WTC11 (cell line): ENCODE measurements at regions not wholly inside any gene's neighbourhood (a gene's known extent, or its start where the extent isn't known, plus 50 kb on each side); places are given as distances from the start of the nearest gene placed in this dataset.
A peak's percentile ranks its signal among the peaks of the same experiment; 100 is the strongest.
"Not testable (repeated sequence)": the region's sequence is repeated elsewhere in the genome, so short reads cannot be mapped to it uniquely, and the experiment has no call there.

Experiments used
- ATAC-seq: fragments of 200-7000 bp; cut with Tn5 transposase; 2 replicates; pipeline ENCODE4 v1.10.0; 2021; ENCODE audit warnings: mild to moderate bottlenecking, moderate library complexity
- CTCF ChIA-PET: fragments of 300-600 bp; sonication (Branson Sonifier 250); formaldehyde crosslinking; loops from one replicate; lab custom pipeline; 2021; ENCODE audit warnings: antibody characterized with exemption; lab: Charles Lee
- POLR2A ChIA-PET: fragments of 350-600 bp; sonication (Branson Sonifier 250); formaldehyde crosslinking; loops from one replicate; lab custom pipeline; 2021; ENCODE audit warnings: antibody characterized with exemption; lab: Charles Lee
- DNase-seq: peaks from one replicate; pipeline ENCODE4 v3.0.0; 2021; ENCODE audit warnings: low spot score
- H3K27ac Mint-ChIP-seq: 2 replicates; pipeline ENCODE4 v1.8.0; 2021; ENCODE audit warnings: mixed read lengths
- H3K27me3 Mint-ChIP-seq: 2 replicates; pipeline ENCODE4 v1.8.0; 2021; ENCODE audit warnings: low read depth, mild to moderate bottlenecking, moderate library complexity, mixed read lengths
- H3K36me3 Mint-ChIP-seq: 2 replicates; pipeline ENCODE4 v1.8.0; 2021; ENCODE audit warnings: mixed read lengths
- H3K4me1 Mint-ChIP-seq: 2 replicates; pipeline ENCODE4 v1.8.0; 2022; ENCODE audit warnings: mixed read lengths
- H3K4me3 Mint-ChIP-seq: 2 replicates; pipeline ENCODE4 v1.8.0; 2021; ENCODE audit warnings: mild to moderate bottlenecking, moderate library complexity, mixed read lengths
- H3K9me3 Mint-ChIP-seq: 2 replicates; pipeline ENCODE4 v1.8.0; 2021; ENCODE audit warnings: mixed read lengths
- FOXK1 ChIP-seq: sonication (generic); formaldehyde crosslinking; IDR thresholded peaks from 2 replicates; pipeline ENCODE4 v1.8.0; 2022; ENCODE audit warnings: mild to moderate bottlenecking, moderate library complexity, missing genetic modification reagents
- GRHL2 ChIP-seq: fragments of 250-450 bp; sonication (Bioruptor Pico); IDR thresholded peaks from 2 replicates; pipeline ENCODE4 v1.8.0; 2022; ENCODE audit warnings: mild to moderate bottlenecking, moderate library complexity; ENCODE audit not compliant: insufficient replicate concordance, severe bottlenecking
- KAT7 ChIP-seq: sonication (generic); formaldehyde crosslinking; IDR thresholded peaks from 2 replicates; pipeline ENCODE4 v1.8.1; 2023; ENCODE audit warnings: missing genetic modification reagents, mild to moderate bottlenecking, borderline replicate concordance
- NFATC4 ChIP-seq: fragments of 250-450 bp; sonication (Bioruptor Pico); IDR thresholded peaks from 2 replicates; pipeline ENCODE4 v1.9.0; 2021; ENCODE audit warnings: mild to moderate bottlenecking
- SOX15 ChIP-seq: fragments of 250-450 bp; sonication (Bioruptor Pico); IDR thresholded peaks from 2 replicates; pipeline ENCODE4 v1.9.0; 2021; ENCODE audit warnings: mild to moderate bottlenecking
- SP1 ChIP-seq: sonication (generic); formaldehyde crosslinking; conservative IDR thresholded peaks from 2 replicates; pipeline ENCODE4 v1.8.1; 2022; ENCODE audit warnings: missing genetic modification reagents
- TEAD1 ChIP-seq: sonication (generic); formaldehyde crosslinking; IDR thresholded peaks from 2 replicates; pipeline ENCODE4 v1.8.0; 2022; ENCODE audit warnings: mild to moderate bottlenecking, missing genetic modification reagents
- ZNF423 ChIP-seq: fragments of 250-450 bp; sonication (Bioruptor Pico); IDR thresholded peaks from 2 replicates; pipeline ENCODE4 v2.1.2; 2022; ENCODE audit warnings: mild to moderate bottlenecking, moderate library complexity
- TF ChIP-seq, protein P1 (sequence below): sonication (generic); formaldehyde crosslinking; conservative IDR thresholded peaks from 2 replicates; pipeline ENCODE4 v1.8.1; 2022; ENCODE audit warnings: mild to moderate bottlenecking, missing genetic modification reagents
- TF ChIP-seq, protein P2 (sequence below): fragments of 200-600 bp; IDR thresholded peaks from 2 replicates; pipeline ENCODE4 v1.8.0; 2022; ENCODE audit warnings: antibody characterized with exemption
- TF ChIP-seq, protein P3 (sequence below): sonication (generic); formaldehyde crosslinking; IDR thresholded peaks from 2 replicates; pipeline ENCODE4 v1.8.1; 2022; ENCODE audit warnings: missing genetic modification reagents, borderline replicate concordance
- TF ChIP-seq, protein P4 (sequence below): sonication (generic); formaldehyde crosslinking; IDR thresholded peaks from 2 replicates; pipeline ENCODE4 v1.8.1; 2023; ENCODE audit warnings: mild to moderate bottlenecking, missing genetic modification reagents
- TF ChIP-seq, protein P5 (sequence below): sonication (generic); formaldehyde crosslinking; IDR thresholded peaks from 2 replicates; pipeline ENCODE4 v1.8.0; 2022; ENCODE audit warnings: mild to moderate bottlenecking, missing genetic modification reagents

DNA sequence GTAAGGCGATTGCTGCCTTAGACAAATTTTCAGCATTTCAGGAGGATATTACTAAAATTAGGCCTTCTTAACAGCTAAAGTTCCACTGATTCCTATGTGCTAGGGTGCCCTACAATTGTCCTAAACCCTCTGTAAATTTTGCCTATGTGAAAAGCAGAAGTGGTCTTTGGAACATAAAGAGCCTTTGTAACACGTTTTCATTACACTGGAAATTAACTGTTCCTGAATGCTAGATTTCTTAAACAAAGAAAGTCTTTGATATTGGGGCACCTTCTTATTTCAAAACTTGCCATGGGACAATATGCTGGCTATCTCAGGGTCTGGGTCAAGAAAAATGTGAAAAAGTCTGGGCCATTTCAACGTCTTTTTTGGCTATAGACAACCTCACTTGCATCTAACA is 60.4 kb upstream of the MOCS2 start:
- Mint-ChIP-seq H3K4me1 (no peaks in the 10 kb centered on the region), H3K36me3 (no peaks in the 10 kb centered on the region; the same call in 1 of the 2 replicates), H3K4me3 (no peak overlapping the region), H3K9me3 (peaks cover 2% of the 10 kb centered on the region), H3K27ac (no peak overlapping the region), H3K27me3 (no peaks in the 10 kb centered on the region)
- TF ChIP-seq NFATC4 (CRISPR knock-in tag) (no peak), ZNF423 (no peak), FOXK1 (no peak)
- TF ChIP-seq, protein P1, sequence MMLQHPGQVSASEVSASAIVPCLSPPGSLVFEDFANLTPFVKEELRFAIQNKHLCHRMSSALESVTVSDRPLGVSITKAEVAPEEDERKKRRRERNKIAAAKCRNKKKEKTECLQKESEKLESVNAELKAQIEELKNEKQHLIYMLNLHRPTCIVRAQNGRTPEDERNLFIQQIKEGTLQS (CRISPR knock-in tag), result no peak
- ChIA-PET CTCF (interaction anchor here (1.0 kb wide), 4 partner anchors 92 to 1064 kb away, joined by 3 to 5 read pairs (median 4); no protein-coding TSS in a partner anchor), POLR2A (no interaction called here)
- DNase-seq (no peak), ATAC-seq (no peak)

DNA sequence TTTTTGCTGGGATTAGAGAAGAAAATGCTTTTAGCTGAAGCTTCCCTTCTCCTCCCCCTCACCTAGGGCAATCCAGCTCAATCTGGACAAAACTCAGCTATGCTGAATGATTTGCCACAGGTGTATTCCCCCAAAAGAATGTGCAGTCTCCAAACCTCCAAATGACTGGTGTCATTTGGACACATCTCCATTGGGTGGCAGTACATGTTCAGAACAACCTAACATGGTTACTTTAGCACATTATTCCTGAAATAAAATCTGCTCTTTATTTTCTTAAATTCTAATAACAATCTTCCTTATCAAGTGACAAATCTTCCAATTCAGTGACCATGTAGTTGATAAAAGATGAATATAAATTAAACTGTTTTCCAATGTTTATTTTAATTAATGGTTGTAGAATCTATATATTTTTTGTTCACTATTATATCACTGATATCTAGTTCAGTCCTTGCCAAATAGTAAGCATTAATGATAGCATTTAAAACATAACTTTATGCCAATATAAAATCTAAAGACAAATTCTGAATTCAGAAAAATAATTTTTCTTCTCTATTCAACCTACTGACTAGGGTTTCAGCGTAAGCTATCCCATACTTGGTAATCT is 61.3 kb upstream of the MOCS2 start:
- Mint-ChIP-seq H3K27ac (no peak overlapping the region), H3K9me3 (peaks cover 9% of the 10 kb centered on the region), H3K4me1 (no peaks in the 10 kb centered on the region), H3K4me3 (no peak overlapping the region), H3K27me3 (no peaks in the 10 kb centered on the region), H3K36me3 (no peaks in the 10 kb centered on the region; the same call in 1 of the 2 replicates)
- peak; percentile 12 for DNase-seq
- TF ChIP-seq, protein P2, sequence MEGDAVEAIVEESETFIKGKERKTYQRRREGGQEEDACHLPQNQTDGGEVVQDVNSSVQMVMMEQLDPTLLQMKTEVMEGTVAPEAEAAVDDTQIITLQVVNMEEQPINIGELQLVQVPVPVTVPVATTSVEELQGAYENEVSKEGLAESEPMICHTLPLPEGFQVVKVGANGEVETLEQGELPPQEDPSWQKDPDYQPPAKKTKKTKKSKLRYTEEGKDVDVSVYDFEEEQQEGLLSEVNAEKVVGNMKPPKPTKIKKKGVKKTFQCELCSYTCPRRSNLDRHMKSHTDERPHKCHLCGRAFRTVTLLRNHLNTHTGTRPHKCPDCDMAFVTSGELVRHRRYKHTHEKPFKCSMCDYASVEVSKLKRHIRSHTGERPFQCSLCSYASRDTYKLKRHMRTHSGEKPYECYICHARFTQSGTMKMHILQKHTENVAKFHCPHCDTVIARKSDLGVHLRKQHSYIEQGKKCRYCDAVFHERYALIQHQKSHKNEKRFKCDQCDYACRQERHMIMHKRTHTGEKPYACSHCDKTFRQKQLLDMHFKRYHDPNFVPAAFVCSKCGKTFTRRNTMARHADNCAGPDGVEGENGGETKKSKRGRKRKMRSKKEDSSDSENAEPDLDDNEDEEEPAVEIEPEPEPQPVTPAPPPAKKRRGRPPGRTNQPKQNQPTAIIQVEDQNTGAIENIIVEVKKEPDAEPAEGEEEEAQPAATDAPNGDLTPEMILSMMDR, result peak; percentile 30; the same call in 1 of the 2 replicates
- TF ChIP-seq GRHL2 (CRISPR knock-in tag), result no peak
- ChIA-PET POLR2A (no interaction called here), CTCF (interaction anchor here (0.7 to 1.0 kb wide), 6 partner anchors 9 to 1064 kb away, joined by 3 to 5 read pairs (median 4); no protein-coding TSS in a partner anchor)
- ATAC-seq, result peak; percentile 83

DNA sequence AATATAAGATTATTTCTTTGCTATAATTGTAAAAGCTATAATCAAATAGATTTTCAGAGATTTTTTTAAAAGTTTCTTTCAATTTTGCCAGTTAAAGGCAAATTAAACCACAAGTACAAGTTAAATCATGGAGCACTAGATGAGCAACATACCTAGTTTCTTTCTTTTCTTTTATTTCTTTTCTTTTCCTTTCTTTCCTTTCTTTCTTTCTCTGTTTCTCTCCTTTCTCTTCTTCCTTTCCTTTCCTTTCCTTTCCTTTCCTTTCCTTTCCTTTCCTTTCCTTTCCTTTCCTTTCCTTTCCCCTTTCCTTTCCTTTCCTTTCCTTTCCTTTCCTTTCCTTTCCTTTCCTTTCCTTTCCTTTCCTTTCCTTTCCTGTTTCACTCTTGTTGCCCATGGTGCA is 62.5 kb upstream of the MOCS2 start:
- H3K27ac Mint-ChIP-seq, H3K4me1 Mint-ChIP-seq, DNase-seq, CTCF ChIA-PET, POLR2A ChIA-PET, H3K9me3 Mint-ChIP-seq: not testable (repeated sequence)
- TF ChIP-seq, protein P3, sequence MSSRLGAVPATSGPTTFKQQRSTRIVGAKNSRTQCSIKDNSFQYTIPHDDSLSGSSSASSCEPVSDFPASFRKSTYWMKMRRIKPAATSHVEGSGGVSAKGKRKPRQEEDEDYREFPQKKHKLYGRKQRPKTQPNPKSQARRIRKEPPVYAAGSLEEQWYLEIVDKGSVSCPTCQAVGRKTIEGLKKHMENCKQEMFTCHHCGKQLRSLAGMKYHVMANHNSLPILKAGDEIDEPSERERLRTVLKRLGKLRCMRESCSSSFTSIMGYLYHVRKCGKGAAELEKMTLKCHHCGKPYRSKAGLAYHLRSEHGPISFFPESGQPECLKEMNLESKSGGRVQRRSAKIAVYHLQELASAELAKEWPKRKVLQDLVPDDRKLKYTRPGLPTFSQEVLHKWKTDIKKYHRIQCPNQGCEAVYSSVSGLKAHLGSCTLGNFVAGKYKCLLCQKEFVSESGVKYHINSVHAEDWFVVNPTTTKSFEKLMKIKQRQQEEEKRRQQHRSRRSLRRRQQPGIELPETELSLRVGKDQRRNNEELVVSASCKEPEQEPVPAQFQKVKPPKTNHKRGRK (CRISPR knock-in tag), result 0 out of 2 replicates have a peak, but pooled peaks have one; percentile 46
- TF ChIP-seq, all 79 proteins: peak for 1; not testable (repeated sequence) for 78
- not testable (repeated sequence) for H3K36me3 Mint-ChIP-seq, ATAC-seq, H3K4me3 Mint-ChIP-seq, H3K27me3 Mint-ChIP-seq

DNA sequence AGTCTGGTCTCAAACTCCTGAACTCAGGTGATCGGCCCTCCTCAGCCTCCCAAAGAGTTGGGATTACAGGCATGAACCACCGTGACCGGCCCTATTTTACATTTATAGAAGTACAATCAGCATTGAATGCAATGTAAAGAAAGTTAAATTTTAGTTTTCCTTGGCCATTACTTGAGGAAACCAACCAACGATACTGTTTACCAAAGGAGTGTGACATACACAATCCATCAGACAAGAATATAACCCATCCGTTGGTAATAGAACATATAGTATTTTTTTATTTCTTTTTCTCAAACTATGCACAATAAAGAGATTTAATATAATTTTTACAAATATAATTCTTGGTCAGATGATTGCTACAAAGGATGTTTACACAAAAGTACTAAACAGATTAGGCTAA is 63.1 kb upstream of the MOCS2 start:
- Mint-ChIP-seq H3K4me3 (no peak overlapping the region), H3K36me3 (no peaks in the 10 kb centered on the region; the same call in 1 of the 2 replicates), H3K9me3 (peaks cover 9% of the 10 kb centered on the region), H3K4me1 (no peaks in the 10 kb centered on the region), H3K27ac (no peak overlapping the region)
- POLR2A ChIA-PET, result no interaction called here
- CTCF ChIA-PET, result no interaction called here
- ATAC-seq, result no peak
- DNase-seq, result no peak
- TF ChIP-seq, protein P3 (CRISPR knock-in tag), result no peak
- TF ChIP-seq, protein P4, sequence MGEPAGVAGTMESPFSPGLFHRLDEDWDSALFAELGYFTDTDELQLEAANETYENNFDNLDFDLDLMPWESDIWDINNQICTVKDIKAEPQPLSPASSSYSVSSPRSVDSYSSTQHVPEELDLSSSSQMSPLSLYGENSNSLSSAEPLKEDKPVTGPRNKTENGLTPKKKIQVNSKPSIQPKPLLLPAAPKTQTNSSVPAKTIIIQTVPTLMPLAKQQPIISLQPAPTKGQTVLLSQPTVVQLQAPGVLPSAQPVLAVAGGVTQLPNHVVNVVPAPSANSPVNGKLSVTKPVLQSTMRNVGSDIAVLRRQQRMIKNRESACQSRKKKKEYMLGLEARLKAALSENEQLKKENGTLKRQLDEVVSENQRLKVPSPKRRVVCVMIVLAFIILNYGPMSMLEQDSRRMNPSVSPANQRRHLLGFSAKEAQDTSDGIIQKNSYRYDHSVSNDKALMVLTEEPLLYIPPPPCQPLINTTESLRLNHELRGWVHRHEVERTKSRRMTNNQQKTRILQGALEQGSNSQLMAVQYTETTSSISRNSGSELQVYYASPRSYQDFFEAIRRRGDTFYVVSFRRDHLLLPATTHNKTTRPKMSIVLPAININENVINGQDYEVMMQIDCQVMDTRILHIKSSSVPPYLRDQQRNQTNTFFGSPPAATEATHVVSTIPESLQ (CRISPR knock-in tag), result no peak
- TF ChIP-seq, protein P5, sequence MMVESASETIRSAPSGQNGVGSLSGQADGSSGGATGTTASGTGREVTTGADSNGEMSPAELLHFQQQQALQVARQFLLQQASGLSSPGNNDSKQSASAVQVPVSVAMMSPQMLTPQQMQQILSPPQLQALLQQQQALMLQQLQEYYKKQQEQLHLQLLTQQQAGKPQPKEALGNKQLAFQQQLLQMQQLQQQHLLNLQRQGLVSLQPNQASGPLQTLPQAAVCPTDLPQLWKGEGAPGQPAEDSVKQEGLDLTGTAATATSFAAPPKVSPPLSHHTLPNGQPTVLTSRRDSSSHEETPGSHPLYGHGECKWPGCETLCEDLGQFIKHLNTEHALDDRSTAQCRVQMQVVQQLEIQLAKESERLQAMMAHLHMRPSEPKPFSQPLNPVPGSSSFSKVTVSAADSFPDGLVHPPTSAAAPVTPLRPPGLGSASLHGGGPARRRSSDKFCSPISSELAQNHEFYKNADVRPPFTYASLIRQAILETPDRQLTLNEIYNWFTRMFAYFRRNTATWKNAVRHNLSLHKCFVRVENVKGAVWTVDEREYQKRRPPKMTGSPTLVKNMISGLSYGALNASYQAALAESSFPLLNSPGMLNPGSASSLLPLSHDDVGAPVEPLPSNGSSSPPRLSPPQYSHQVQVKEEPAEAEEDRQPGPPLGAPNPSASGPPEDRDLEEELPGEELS (CRISPR knock-in tag), result no peak
- no peak for TF ChIP-seq SOX15 (CRISPR knock-in tag)
- TF ChIP-seq SP1, result no peak
- no peak for TF ChIP-seq TEAD1
- TF ChIP-seq NFATC4 (CRISPR knock-in tag), result no peak
- TF ChIP-seq KAT7 (CRISPR knock-in tag), result no peak
- TF ChIP-seq, all 79 proteins: peak for 0
- H3K27me3 Mint-ChIP-seq, result no peaks in the 10 kb centered on the region
